Activated T-helper 1 cell treated with Interleukin-2 at 50 U/mL for 16 hours (primary cell): ENCODE measurements at regions not wholly inside any gene's neighbourhood (a gene's known extent, or its start where the extent isn't known, plus 50 kb on each side); places are given as distances from the start of the nearest gene placed in this dataset.
"Not testable (repeated sequence)": the region's sequence is repeated elsewhere in the genome, so short reads cannot be mapped to it uniquely, and the experiment has no call there.

Experiments
- DNase-seq: peaks from one replicate; pipeline ENCODE4 v3.0.0-alpha.2; 2020; ENCODE audit warnings: low read depth

DNA sequence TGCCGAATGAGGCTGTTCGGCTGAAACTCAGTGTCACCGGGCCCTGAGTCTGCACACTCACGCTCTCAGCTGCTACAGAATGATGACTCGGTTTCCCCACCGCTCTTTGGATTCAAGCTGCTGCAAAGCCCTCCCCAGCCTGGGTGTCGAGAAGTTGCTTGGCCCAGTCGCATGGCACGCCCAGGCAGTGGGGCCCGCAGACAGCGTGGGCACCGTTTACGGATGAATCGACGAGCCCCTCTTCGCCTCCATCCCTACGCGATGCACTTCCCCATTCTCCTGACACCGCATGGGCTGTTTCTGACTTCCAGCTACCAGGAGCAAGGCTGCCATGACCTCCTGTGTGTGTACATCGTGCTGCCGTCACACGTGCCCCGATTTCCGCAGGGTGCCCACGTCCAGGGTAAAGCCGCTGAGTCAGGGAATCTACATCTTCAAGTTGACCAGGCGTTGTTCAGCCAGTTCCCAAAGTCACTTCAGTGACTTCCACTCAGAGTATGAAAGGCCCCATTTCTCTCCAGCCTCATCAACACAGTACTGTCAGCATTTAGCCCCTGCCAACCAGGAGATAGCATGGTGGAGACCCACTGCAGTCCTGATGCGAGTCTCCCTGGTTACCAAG, 60.3 kb upstream of the GPC1 start:
- no peak for DNase-seq

DNA sequence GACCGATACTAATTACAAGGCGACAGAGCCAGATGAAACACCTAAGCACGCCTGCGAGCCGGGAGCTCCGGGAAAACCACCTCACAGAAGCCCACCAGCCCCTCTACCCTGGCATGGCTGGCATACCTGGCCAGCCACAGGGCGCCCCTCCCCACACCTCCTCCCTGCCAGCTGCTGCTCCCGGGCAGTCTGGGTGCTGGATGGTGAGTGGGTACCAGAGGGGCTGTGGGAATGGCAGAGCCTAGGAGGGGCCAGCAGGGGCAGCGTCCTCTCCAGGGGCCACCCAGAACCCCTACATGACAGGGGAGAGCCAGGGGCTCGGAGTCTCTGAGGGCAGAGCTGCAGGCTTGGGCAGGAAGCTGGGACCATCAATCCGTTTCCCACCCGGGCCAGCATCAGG, 58.7 kb upstream of the GPC1 start:
- no peak for DNase-seq

DNA sequence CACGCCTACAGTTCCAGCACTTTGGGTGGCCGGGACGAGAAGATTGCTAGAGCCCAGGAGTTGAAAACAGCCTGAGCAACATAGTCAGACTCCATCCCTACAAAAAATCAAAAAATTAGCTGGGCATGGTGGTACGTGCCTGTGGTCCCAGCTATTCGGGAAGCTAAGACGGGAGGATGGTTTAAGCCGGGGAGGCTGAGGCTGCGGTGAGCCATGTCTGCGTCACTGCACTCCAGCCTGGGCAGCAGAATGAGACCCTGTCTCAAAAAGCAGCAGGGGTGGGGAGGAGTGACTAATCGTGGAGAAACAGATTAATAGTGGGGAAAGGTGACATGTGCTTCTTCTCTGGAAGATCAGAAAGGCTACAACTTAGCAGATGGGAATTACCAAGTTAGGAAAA, 58.1 kb upstream of the GPC1 start:
- no peak for DNase-seq

DNA sequence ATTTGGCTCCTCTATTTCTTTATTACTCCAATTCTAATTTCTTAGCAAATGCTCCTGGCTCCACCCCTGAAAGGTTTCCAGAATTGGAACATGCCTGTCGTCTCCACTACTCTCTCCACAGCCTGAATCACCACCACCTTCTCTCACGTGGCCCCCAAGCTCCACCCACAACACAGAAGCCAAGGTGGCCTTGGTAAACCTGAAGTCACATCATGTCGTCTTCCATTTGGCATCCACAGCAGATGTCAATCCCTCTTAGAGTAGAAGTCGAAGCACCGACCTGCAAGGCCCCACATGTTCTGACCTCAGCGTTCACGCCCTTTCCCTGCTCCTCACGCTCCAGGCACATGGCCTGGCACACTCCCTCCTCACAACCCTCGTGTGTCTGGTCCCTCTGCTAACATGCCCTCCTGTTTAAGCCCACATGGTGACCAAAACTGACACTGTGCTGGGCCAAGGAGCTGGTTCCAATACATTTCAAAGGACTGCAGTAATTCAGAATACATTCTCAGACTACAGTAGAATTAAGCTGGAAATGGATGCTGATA, 56.3 kb upstream of the GPC1 start:
- no peak for DNase-seq

DNA sequence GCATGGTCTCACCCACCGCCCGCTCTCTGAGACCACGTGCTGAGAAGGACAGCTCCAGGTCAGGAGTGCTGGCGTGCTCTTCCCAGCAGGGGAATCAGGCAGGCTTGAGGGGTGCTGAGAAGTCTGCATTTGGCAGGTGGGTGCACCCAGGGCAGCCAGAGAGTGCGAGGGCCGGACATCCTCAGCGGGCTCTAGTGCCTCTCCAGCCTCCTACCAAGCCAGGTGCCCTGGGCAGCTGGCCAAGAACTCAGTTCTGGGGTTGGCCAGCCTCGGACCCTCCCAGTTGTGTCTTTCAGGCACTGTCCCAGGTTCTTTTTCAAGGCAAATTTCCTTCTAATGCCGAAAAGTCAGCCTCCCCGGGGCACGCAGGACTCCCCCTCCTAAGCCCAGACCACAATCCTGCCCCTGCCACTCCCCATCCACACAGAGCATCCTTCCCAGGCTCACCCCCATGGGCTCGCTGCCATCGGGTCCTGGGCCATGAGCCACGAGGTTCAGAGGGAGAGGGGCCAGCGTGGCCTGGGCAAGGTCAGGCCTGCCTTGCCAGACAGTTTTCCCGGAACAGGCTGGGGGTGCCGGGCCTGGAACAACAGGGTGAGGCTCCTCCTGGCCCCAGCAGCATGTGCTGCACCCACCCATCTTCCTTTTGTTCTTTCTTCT, 52.2 kb upstream of the GPC1 start:
- no peak for DNase-seq

DNA sequence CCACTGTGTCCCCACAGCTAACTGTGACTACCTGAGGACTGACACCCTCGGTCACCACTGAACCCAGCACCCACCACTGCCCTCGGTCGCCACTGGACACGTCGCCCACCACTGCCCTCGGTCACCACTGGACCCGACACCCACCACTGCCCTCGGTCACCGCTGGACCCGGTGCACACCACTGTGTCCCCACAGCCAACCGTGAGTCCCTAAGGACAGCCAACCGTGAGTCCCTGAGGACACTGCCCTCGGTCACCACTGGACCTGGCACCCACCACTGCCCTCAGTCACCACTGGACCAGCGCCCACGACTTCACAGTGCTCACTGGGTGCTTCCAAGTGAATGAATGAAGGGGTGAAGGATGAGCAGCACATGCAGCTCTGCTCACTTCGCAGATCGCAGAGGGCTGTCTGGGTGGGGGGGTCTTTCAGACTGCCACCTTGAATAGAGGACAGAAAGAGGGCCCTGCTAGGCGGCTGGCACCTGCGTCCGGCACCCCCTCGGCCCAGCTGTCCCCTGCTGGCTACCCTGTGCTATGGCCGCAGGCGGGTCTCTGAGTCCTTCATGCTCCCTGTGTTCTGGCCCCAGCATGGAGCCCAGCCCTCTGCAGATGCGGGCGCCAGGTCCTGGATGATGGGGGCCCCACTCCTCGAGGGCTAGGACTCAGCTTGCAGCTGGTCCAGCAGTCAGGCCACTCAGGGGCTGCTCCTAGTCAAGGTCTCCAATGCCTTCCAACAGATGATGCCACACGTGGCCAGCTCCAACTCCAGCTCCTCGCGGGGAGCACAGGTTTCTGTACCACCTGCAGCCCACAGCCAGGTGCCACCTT, 51.4 kb upstream of the GPC1 start:
- no peak for DNase-seq

DNA sequence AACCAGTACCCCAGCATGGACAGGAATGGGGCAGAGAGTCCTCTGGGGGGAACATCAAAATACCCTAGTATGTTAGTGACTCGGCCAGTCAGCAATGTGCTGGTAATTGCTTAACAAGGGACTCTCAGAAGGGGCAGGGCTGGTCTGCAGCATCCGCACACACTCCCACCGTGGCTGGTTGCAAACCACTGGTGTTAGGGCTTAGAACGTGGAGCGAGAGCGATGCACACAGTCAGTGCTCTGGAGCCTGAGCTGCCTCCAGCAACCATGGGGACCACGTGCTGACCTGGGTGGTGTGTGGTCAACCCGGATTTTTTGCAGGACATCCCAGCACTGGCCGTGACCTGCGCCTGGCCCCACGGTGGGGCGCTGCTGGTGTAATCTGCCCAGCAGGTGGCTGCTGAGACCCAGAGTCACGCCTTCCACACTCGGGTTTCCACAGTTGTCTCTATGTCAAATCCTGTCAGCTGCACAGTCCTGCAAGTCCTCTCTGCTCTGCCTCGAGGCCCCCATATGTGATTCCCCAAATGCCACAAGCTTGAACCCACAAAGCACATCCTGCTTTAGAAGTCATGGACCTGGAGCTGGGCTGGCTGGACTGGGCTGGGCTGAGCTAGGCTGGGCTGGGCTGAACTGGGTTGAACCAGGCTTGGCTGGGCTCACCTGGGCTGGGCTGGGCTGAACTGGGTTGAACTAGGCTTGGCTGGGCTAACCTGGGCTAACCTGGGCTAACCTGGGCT, 50.6 kb upstream of the GPC1 start:
- DNase-seq: no peak

DNA sequence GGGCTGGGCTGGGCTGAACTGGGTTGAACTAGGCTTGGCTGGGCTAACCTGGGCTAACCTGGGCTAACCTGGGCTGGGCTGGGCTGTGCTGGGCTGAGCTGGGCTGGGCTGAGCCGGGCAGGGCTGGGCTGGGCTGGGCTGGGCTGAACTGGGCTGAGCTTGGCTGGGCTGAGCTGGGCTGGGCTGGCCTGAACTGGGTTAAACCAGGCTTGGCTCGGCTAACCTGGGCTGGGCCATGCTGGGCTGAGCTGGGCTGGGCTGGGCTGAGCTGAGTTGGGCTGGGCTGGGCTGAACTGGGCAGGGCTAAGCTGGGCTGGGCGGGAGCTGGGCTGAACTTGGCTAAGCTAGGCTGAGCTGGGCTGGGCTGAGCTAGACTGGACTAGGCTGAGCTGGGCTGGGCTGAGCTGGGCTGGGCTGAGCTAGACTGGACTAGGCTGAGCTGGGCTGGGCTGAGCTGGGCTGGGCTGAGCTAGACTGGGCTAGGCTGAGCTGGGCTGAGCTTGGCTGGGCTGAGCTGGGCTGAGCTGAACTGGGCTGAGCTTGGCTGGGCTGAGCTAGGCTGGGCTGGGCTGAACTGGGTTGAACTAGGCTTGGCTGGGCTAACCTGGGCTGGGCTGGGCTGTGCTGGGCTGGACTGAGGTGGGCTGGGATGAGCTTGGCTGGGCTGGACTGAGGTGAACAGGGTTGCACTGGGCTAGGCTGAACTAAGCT, 49.9 kb upstream of the GPC1 start:
- DNase-seq: not testable (repeated sequence)
